Activated B cell treated with CpG ODN at 0.5 μM for 24 hours (primary cell): ENCODE measurements at regions not wholly inside any gene's neighbourhood (a gene's known extent, or its start where the extent isn't known, plus 50 kb on each side); places are given as distances from the start of the nearest gene placed in this dataset.

Experiments used
- ATAC-seq: fragments of 200-7000 bp; cut with Tn5 transposase; one replicate; pipeline ENCODE4 v1.10.0; 2021; ENCODE audit warnings: low read depth, mild to moderate bottlenecking, moderate library complexity
- CTCF ChIA-PET: fragments of 350-600 bp; sonication (Branson Sonifier 250); formaldehyde crosslinking; loops from one replicate; lab custom pipeline; 2021; ENCODE audit warnings: antibody characterized with exemption; lab: Charles Lee
- POLR2A ChIA-PET: fragments of 350-600 bp; sonication (Branson Sonifier 250); formaldehyde crosslinking; loops from one replicate; lab custom pipeline; 2021; ENCODE audit warnings: antibody characterized with exemption; lab: Charles Lee
- DNase-seq: peaks from one replicate; pipeline ENCODE4 v3.0.0; 2022
- H3K27ac Mint-ChIP-seq: one replicate; pipeline ENCODE4 v1.8.0; 2020; ENCODE audit warnings: mixed read lengths
- H3K27me3 Mint-ChIP-seq: one replicate; pipeline ENCODE4 v1.8.0; 2021; ENCODE audit warnings: mixed read lengths
- H3K36me3 Mint-ChIP-seq: one replicate; pipeline ENCODE4 v1.8.0; 2021; ENCODE audit warnings: low read depth, mixed read lengths
- H3K4me1 Mint-ChIP-seq: one replicate; pipeline ENCODE4 v1.8.0; 2021; ENCODE audit warnings: mixed read lengths
- H3K4me3 Mint-ChIP-seq: one replicate; pipeline ENCODE4 v1.8.0; 2020; ENCODE audit warnings: mild to moderate bottlenecking, mixed read lengths
- H3K9me3 Mint-ChIP-seq: one replicate; pipeline ENCODE4 v1.8.0; 2020; ENCODE audit warnings: mixed read lengths
- CTCF ChIP-seq: fragments of 200-600 bp; IDR thresholded peaks from one replicate; pipeline ENCODE4 v1.8.0; 2022; ENCODE audit warnings: antibody characterized with exemption, mild to moderate bottlenecking
- intact Hi-C: fragments of 100-400 bp; cut with micrococcal nuclease; formaldehyde crosslinking; loops from one replicate; pipeline ENCODE4 v1.15.1; 2024

GRCh38 chr13:63636316-63636993 lies 2220.8 kb upstream of the PCDH20 start:
- ChIA-PET CTCF (no interaction called here), POLR2A (no interaction called here)
- intact Hi-C loops, result no loop called here
- Mint-ChIP-seq H3K27me3 (no peaks in the 10 kb centered on the region), H3K4me1 (peaks cover 3% of the 10 kb centered on the region), H3K27ac (no peak overlapping the region), H3K36me3 (no peaks in the 10 kb centered on the region), H3K9me3 (no peaks in the 10 kb centered on the region), H3K4me3 (peak overlapping the region; percentile 75)
- ATAC-seq, result no peak
- DNase-seq, result no peak
- no peak for TF ChIP-seq CTCF

DNA sequence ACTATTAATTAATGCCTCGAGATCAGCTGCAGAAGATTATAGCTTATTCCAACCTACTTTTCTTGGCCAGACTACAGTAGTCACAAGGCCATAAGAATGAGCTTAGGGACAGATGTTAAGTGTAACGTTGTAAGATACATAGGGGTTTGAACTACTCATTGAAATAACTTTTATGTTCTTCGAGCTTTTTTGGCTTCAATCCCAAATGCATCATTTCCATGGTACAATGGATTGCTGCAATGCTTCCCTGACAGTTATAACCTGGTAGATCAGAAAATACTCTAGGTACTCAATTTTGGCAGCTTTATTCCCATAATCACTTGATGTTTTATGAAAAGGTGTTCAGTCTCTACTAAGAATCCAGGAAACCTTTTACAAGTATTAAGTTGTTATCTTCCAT lies 2216.7 kb upstream of the PCDH20 start:
- ChIA-PET CTCF (no interaction called here), POLR2A (no interaction called here)
- Mint-ChIP-seq H3K27me3 (no peaks in the 10 kb centered on the region), H3K9me3 (peaks cover 3% of the 10 kb centered on the region), H3K27ac (no peak overlapping the region), H3K4me3 (no peak overlapping the region), H3K4me1 (peaks cover 3% of the 10 kb centered on the region), H3K36me3 (no peaks in the 10 kb centered on the region)
- intact Hi-C loops, result no loop called here
- DNase-seq, result no peak
- TF ChIP-seq CTCF, result no peak
- no peak for ATAC-seq

DNA sequence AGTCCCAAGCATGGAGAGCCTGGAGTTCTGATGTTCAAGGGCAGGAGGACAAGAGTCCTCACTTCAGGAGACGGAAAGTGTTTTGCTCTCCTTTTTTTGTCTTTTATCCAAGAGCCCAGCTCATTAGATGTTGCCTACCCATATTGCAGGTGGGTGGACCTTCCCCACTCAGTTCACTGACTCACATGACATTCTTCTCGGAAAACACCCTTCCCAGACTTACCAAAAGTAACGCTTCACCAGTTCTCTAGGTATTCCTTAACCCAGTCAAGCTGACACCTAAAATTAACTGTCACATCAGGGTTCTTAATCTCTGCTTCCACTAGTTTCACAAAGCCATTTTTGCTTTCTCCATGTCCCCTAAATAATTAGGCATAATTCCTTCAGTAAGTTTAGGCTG lies 2215.4 kb upstream of the PCDH20 start:
- ChIA-PET CTCF (no interaction called here), POLR2A (no interaction called here)
- no peaks in the 10 kb centered on the region for H3K36me3 Mint-ChIP-seq
- H3K4me3 Mint-ChIP-seq, result no peak overlapping the region
- no peaks in the 10 kb centered on the region for H3K4me1 Mint-ChIP-seq
- no peak for ATAC-seq
- no peak for TF ChIP-seq CTCF
- no peak for DNase-seq
- no peaks in the 10 kb centered on the region for H3K27me3 Mint-ChIP-seq
- H3K27ac Mint-ChIP-seq, result no peak overlapping the region
- H3K9me3 Mint-ChIP-seq, result peaks cover 3% of the 10 kb centered on the region
- intact Hi-C loops, result no loop called here

DNA sequence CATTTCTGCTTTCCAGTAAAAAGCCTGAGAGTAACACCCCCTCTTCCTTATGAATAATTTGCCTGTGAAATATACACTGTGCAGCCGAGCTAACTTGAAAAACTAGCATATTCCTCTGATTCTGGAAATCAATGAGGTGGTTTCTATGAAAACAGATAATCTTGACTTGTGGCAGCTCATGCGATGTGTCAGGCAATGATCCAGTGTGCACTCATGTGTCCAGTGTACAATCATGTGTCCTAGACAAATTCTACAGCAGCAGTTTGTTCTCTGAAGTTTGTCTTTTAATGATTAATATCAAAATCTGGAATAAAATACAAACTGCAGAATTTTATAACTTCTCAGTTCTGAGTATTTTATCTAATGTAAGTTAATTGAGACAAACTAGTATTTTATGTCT lies 2213.9 kb upstream of the PCDH20 start:
- no peaks in the 10 kb centered on the region for H3K4me1 Mint-ChIP-seq
- H3K27ac Mint-ChIP-seq, result no peak overlapping the region
- H3K9me3 Mint-ChIP-seq, result peaks cover 3% of the 10 kb centered on the region
- no peaks in the 10 kb centered on the region for H3K36me3 Mint-ChIP-seq
- CTCF ChIA-PET, result no interaction called here
- no peaks in the 10 kb centered on the region for H3K27me3 Mint-ChIP-seq
- DNase-seq (no peak), ATAC-seq (no peak)
- no peak for TF ChIP-seq CTCF
- H3K4me3 Mint-ChIP-seq, result no peak overlapping the region
- intact Hi-C loops, result no loop called here
- POLR2A ChIA-PET, result no interaction called here

GRCh38 chr13:63628310-63628709 lies 2212.7 kb upstream of the PCDH20 start:
- Mint-ChIP-seq H3K27ac (no peak overlapping the region), H3K27me3 (no peaks in the 10 kb centered on the region), H3K9me3 (peaks cover 3% of the 10 kb centered on the region), H3K36me3 (no peaks in the 10 kb centered on the region), H3K4me1 (no peaks in the 10 kb centered on the region), H3K4me3 (no peak overlapping the region)
- no peak for TF ChIP-seq CTCF
- POLR2A ChIA-PET, result no interaction called here
- no peak for ATAC-seq
- CTCF ChIA-PET, result no interaction called here
- DNase-seq, result no peak
- intact Hi-C loops, result no loop called here
